B cell (primary cell): ENCODE measurements at regions not wholly inside any gene's neighbourhood (a gene's known extent, or its start where the extent isn't known, plus 50 kb on each side); places are given as distances from the start of the nearest gene placed in this dataset.

Source experiments
- ATAC-seq: fragments of 200-7000 bp; cut with Tn5 transposase; one replicate; pipeline ENCODE4 v1.10.0; 2021; ENCODE audit warnings: low read depth, mild to moderate bottlenecking, moderate number of reproducible peaks, moderate library complexity
- CTCF ChIA-PET: fragments of 350-600 bp; sonication (Branson Sonifier 250); formaldehyde crosslinking; loops from one replicate; lab custom pipeline; 2021; ENCODE audit warnings: antibody characterized with exemption, inconsistent platforms; lab: Charles Lee
- POLR2A ChIA-PET: fragments of 350-600 bp; sonication (Branson Sonifier 250); formaldehyde crosslinking; loops from one replicate; lab custom pipeline; 2021; ENCODE audit warnings: antibody characterized with exemption; lab: Charles Lee
- DNase-seq: peaks from one replicate; pipeline ENCODE4 v3.0.0; 2013
- H2AFZ ChIP-seq: 2 replicates; pipeline ENCODE4 v1.6.1; 2012; ENCODE audit warnings: mild to moderate bottlenecking, low read depth, low read length; ENCODE audit not compliant: insufficient read depth, poor library complexity, severe bottlenecking
- H3K27ac ChIP-seq, 2 donors: 1 replicate in 1 of 2; 2 replicates in 1 of 2; pipeline ENCODE4 v1.5.1; 2012 to 2013; ENCODE audit warnings: low read length in 2 of 2, mild to moderate bottlenecking in 2 of 2, moderate library complexity in 1 of 2
- H3K27me3 ChIP-seq, 4 experiments: fragments of 200-600 bp in 1 of 4; sonication (generic) in 1 of 4; replicated peaks in 1 of 4; 1 replicate in 2 of 4; 2 replicates in 2 of 4; pipeline versions ENCODE4 v1.6.1 to v1.7.0; 2013 to 2016; ENCODE audit warnings: low read length in 3 of 4, mild to moderate bottlenecking in 2 of 4, mixed read lengths in 1 of 4, moderate library complexity in 1 of 4; ENCODE audit not compliant: insufficient read depth in 4 of 4, control insufficient read depth in 3 of 4; ENCODE audit errors: control extremely low read depth in 1 of 4
- H3K36me3 ChIP-seq, 2 experiments: replicated peaks in 1 of 2; 1 replicate in 1 of 2; 2 replicates in 1 of 2; pipeline versions ENCODE4 v1.6.1 to v1.7.1; 2013; ENCODE audit warnings: low read length in 1 of 2; ENCODE audit not compliant: insufficient read depth in 2 of 2, control insufficient read depth in 1 of 2; ENCODE audit errors: control extremely low read depth in 1 of 2, extremely low read depth in 1 of 2
- H3K4me1 ChIP-seq, 2 donors: fragments of 200-600 bp in 1 of 2; sonication (generic) in 1 of 2; 1 replicate in 1 of 2; 2 replicates in 1 of 2; pipeline versions ENCODE4 v1.5.1 to v1.6.1; 2013 to 2017; ENCODE audit warnings: low read length in 2 of 2; ENCODE audit not compliant: control insufficient read depth in 2 of 2, insufficient read depth in 2 of 2
- H3K4me2 ChIP-seq: replicated peaks from 2 replicates; pipeline ENCODE3; 2012; ENCODE audit warnings: mild to moderate bottlenecking, low read depth, low read length; ENCODE audit not compliant: poor library complexity, severe bottlenecking
- H3K4me3 ChIP-seq, 5 experiments: fragments of 200-600 bp in 1 of 5; sonication (generic) in 1 of 5; 1 replicate in 3 of 5; 2 replicates in 2 of 5; pipeline versions ENCODE4 v1.5.1 to v1.7.0; 2011 to 2016; ENCODE audit warnings: low read length in 4 of 5, mild to moderate bottlenecking in 4 of 5, low read depth in 2 of 5, control low read depth in 1 of 5, moderate library complexity in 1 of 5; ENCODE audit not compliant: insufficient read depth in 1 of 5; ENCODE audit errors: control extremely low read depth in 1 of 5, extremely low read depth in 1 of 5
- H3K79me2 ChIP-seq: fragments of 200-600 bp; sonication (generic); one replicate; pipeline ENCODE4 v1.6.0; 2016; ENCODE audit warnings: low read length; ENCODE audit not compliant: control insufficient read depth, insufficient read depth
- H3K9ac ChIP-seq: fragments of 200-600 bp; sonication (generic); 2 replicates; pipeline ENCODE4 v1.6.1; 2017; ENCODE audit warnings: mild to moderate bottlenecking, low read length, moderate library complexity
- H3K9me3 ChIP-seq, 3 donors: one replicate each; pipeline versions ENCODE4 v1.6.1 to v1.7.1; 2013; ENCODE audit warnings: low read length in 2 of 3; ENCODE audit not compliant: control insufficient read depth in 2 of 3, insufficient read depth in 1 of 3; ENCODE audit errors: control extremely low read depth in 1 of 3
- H4K20me1 ChIP-seq: 2 replicates; pipeline ENCODE4 v1.6.0; 2012; ENCODE audit warnings: mild to moderate bottlenecking, low read length; ENCODE audit not compliant: insufficient read depth, control insufficient read depth, poor library complexity, severe bottlenecking
- H3K27ac Mint-ChIP-seq: one replicate; pipeline ENCODE4 v1.8.0; 2021; ENCODE audit warnings: mixed read lengths
- H3K27me3 Mint-ChIP-seq: one replicate; pipeline ENCODE4 v1.8.0; 2021; ENCODE audit warnings: mixed read lengths
- H3K4me1 Mint-ChIP-seq: one replicate; pipeline ENCODE4 v1.8.0; 2021; ENCODE audit warnings: mixed read lengths
- H3K4me3 Mint-ChIP-seq: one replicate; pipeline ENCODE4 v1.8.0; 2021; ENCODE audit warnings: mixed read lengths
- H3K9me3 Mint-ChIP-seq: one replicate; pipeline ENCODE4 v1.8.0; 2022; ENCODE audit warnings: mixed read lengths; ENCODE audit not compliant: insufficient read depth
- EZH2 ChIP-seq: IDR thresholded peaks from 2 replicates; pipeline ENCODE4 v1.6.1; 2012; ENCODE audit warnings: borderline replicate concordance, low read depth, mild to moderate bottlenecking, moderate library complexity, low read length; ENCODE audit not compliant: insufficient read depth, poor library complexity, severe bottlenecking
- WGBS: methylation state at CpG from one replicate; pipeline ENCODE4 v1.1.5; 2013; ENCODE audit warnings: missing lambda C conversion rate; ENCODE audit not compliant: insufficient coverage; 5-methylcytosine and 5-hydroxymethylcytosine counted together
- intact Hi-C: fragments of 100-400 bp; cut with micrococcal nuclease; formaldehyde crosslinking; loops from one replicate; pipeline ENCODE4 v1.10.0; 2022
- TF ChIP-seq, protein P1 (sequence below): fragments of 200-600 bp; IDR thresholded peaks from one replicate; pipeline ENCODE4 v1.8.0; 2022; ENCODE audit warnings: antibody characterized with exemption, mild to moderate bottlenecking

DNA sequence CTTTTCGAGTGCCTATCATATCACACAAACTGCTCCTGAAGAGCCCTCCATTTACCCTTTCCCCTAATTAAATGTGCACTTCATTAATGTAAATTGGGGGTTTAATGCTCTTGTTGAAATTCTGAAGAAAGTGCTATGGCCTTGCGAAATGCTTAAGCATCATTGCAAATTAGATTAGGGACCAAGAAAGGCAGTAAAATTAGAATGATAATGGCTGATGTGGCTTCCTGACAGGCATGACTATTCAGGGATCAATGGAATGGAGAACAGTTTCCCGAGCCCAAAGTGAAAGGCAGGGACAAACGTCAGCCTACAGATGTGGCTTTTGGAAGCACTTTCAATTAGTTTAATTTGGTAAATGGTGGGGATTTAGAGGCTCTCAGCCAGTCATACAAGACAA, 120.1 kb downstream of the NKX6-1 start:
- no peak overlapping the region for H3K27ac Mint-ChIP-seq
- H3K4me2 ChIP-seq, result no peak overlapping the region

DNA sequence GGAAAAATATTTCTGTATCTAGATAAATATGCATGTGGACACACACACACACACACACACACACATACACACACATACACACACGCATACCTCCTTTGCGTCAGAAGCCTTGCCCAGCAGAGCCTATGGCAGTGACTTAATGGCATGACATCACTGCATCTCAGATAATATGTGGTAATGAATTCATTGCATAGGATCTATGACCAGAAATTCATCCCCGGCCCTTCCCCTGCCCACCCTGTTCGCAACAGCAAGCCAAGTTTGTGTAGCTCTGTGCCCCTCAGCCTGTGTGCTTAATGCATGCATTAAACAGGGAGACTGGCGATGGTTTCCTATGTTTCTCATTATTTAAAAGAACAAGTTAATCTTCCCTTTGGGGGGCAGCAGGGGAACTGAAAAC, 120.7 kb downstream of the NKX6-1 start:
- Mint-ChIP-seq H3K27me3 (peaks cover 12% of the 10 kb centered on the region), H3K4me1 (no peaks in the 10 kb centered on the region), H3K9me3 (no peaks in the 10 kb centered on the region), H3K4me3 (no peak overlapping the region), H3K27ac (no peak overlapping the region)
- H3K4me3 ChIP-seq, result no peak overlapping the region
- H3K36me3 ChIP-seq, result no peaks in the 10 kb centered on the region
- H3K27me3 ChIP-seq, result peaks cover 0 to 3% (median 1%) of the 10 kb centered on the region in 4 experiments
- H3K79me2 ChIP-seq, result no peaks in the 10 kb centered on the region
- no peak overlapping the region for H2AFZ ChIP-seq
- ChIA-PET POLR2A (no interaction called here), CTCF (no interaction called here)
- no peak overlapping the region for H3K9ac ChIP-seq
- H3K27ac ChIP-seq, result no peak overlapping the region
- ATAC-seq (no peak), DNase-seq (no peak)
- 66% methylated on average over 3 of the region's 5 CpGs for WGBS
- no peaks in the 10 kb centered on the region for H4K20me1 ChIP-seq
- peaks cover 0 to 1% (median 0%) of the 10 kb centered on the region in 3 donors for H3K9me3 ChIP-seq
- TF ChIP-seq, protein P1, sequence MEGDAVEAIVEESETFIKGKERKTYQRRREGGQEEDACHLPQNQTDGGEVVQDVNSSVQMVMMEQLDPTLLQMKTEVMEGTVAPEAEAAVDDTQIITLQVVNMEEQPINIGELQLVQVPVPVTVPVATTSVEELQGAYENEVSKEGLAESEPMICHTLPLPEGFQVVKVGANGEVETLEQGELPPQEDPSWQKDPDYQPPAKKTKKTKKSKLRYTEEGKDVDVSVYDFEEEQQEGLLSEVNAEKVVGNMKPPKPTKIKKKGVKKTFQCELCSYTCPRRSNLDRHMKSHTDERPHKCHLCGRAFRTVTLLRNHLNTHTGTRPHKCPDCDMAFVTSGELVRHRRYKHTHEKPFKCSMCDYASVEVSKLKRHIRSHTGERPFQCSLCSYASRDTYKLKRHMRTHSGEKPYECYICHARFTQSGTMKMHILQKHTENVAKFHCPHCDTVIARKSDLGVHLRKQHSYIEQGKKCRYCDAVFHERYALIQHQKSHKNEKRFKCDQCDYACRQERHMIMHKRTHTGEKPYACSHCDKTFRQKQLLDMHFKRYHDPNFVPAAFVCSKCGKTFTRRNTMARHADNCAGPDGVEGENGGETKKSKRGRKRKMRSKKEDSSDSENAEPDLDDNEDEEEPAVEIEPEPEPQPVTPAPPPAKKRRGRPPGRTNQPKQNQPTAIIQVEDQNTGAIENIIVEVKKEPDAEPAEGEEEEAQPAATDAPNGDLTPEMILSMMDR, result no peak
- TF ChIP-seq EZH2, result no peak
- no peaks in the 10 kb centered on the region for H3K4me1 ChIP-seq
- intact Hi-C loops, result no loop called here
- no peak overlapping the region for H3K4me2 ChIP-seq

More for the DNA sequence above, 120.1 kb downstream of the NKX6-1 start:
- Mint-ChIP-seq H3K4me1 (no peaks in the 10 kb centered on the region), H3K4me3 (no peak overlapping the region), H3K27me3 (peaks cover 12% of the 10 kb centered on the region), H3K9me3 (no peaks in the 10 kb centered on the region)
- 30% methylated on average over 2 of the region's 4 CpGs for WGBS
- no peak for DNase-seq
- Histone ChIP-seq H3K27ac (no peak overlapping the region), H2AFZ (no peak overlapping the region), H3K4me3 (no peak overlapping the region), H3K9me3 (peaks cover 0 to 1% (median 0%) of the 10 kb centered on the region in 3 donors), H4K20me1 (no peaks in the 10 kb centered on the region), H3K79me2 (no peaks in the 10 kb centered on the region), H3K27me3 (peaks cover 0 to 3% (median 1%) of the 10 kb centered on the region in 4 experiments), H3K4me1 (no peaks in the 10 kb centered on the region), H3K9ac (no peak overlapping the region), H3K36me3 (no peaks in the 10 kb centered on the region)
- intact Hi-C loops, result no loop called here
- CTCF ChIA-PET, result no interaction called here
- POLR2A ChIA-PET, result no interaction called here
- no peak for TF ChIP-seq EZH2
- TF ChIP-seq, protein P1, result no peak
- no peak for ATAC-seq
